VCaP (cell line): ENCODE measurements at regions not wholly inside any gene's neighbourhood (a gene's known extent, or its start where the extent isn't known, plus 50 kb on each side); places are given as distances from the start of the nearest gene placed in this dataset.
"Not testable (repeated sequence)": the region's sequence is repeated elsewhere in the genome, so short reads cannot be mapped to it uniquely, and the experiment has no call there.

Experiments used
- H3K27ac ChIP-seq: fragments of 450-650 bp; 2 replicates; pipeline ENCODE4 v1.5.1; 2017
- CTCF ChIP-seq: fragments of 450-650 bp; conservative IDR thresholded peaks from 2 replicates; pipeline ENCODE4 v1.5.1; 2017; ENCODE audit warnings: mild to moderate bottlenecking, moderate library complexity

DNA sequence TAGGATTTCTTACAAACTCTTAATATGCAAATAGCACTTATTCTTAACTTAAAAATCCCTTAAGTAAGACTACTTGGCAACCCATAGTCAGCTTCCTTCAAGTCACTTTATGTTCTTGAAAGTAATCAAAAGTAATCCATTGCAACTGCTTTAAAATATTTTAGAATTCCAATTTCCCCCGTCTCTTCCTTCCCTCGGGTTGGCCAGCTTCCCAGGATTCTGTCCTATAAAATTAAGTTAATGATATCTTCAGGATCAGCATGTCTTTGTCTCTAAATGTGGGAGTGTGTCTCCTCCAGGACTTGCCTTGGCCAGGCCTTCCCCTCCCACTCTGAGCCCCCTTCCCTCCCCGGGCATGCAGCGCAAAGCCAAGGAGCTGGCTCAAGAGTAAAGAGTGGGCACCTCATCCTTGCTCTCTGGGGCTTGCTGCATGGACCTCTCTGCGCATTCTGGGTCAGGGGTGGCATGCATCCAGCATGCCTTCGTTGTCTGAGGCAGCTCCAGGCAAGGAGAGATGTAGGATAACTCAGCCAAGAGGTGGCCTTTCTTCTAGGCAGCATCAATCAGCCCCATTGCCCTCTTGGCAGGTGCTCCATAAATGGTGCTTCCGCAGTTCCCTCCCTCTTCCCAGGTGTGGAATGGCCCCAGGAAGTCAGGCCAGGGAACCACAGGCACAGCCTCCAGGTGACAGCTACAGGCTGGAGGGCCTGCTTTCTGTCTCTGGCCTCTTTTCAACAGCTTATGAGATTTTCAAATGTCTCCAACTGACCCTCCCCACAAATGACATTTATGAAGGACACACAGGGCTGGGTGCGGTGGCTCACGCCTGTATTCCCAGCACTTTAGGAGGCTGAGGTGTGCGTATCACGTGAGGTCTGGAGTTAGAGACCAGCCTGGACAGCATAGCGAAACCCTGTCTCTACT, 108.7 kb upstream of the ALDH1A3 start:
- H3K27ac ChIP-seq, result peak overlapping the region; percentile 71
- TF ChIP-seq CTCF, result no peak

DNA sequence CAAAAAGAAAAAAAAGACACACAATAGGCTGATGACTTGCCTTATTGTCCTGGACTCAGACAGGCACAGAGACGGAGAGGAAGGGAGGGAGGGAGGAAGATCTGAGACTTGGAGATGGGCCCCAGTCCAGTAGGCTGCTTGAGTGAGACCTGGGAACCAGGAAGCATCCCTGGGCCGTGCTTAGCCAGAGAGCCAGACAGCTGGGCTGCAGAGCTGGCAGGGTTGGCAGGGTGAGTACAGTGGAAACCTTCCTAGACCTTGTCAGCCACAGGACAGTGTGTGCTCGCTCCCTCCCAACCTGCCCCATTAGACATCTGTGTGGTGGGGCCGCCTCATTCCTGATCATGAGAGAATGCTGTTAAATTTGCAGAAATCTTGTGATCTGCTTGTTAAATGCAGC, 107.9 kb upstream of the ALDH1A3 start:
- TF ChIP-seq CTCF, result no peak
- peak overlapping the region; percentile 71 for H3K27ac ChIP-seq

- H3K27ac ChIP-seq, result peak overlapping the region; percentile 71
- no peak for TF ChIP-seq CTCF
Measured at GRCh38 chr15:100772478-100772877, 107.2 kb upstream of the ALDH1A3 start.

DNA sequence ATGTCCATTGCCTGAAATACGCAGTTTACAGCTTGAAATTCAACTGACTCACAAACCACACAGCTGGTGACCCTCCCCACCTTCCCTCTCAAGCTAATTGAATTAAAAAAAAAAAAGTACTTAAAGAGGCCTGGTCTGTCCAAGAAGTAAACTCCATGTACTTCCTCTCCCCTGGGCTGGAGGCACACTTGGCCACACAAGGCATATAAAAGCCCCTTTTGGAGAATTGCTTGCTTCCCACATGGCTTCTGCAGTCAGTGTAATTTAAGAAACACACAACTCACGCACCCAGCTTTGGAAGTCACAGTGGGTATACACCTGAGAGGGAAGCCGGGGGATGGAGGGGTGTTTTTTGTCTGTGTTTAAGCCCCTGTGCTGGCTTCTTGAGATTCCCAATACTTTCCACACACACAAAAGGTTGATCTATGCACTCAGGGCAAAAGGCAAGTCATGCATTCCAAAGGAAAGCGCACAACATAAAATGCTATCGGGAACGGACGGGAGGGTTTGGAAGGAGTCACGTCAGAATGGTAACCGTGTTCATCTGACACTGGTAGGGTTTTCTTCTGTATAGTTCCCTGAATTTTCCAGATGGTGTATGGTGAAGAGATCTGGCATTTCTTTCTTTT, 106.6 kb upstream of the ALDH1A3 start:
- peak overlapping the region; percentile 71 for H3K27ac ChIP-seq
- TF ChIP-seq CTCF, result no peak

DNA sequence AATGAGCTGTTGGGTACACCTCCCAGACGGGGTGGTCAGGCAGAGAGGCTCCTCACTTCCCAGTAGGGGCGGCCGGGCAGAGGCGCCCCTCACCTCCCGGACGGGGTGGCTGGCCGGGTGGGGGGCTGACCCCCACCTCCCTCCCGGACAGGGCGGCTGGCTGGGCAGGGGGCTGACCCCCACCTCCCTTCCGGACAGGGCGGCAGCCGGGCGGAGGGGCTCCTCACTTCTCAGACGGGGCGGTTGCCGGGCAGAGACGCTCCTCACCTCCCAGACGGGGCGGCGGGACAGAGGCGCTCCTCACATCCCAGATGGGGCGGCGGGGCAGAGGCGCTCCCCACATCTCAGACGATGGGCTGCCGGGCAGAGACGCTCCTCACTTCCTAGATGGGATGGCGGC, 105.6 kb upstream of the ALDH1A3 start:
- not testable (repeated sequence) for H3K27ac ChIP-seq

GRCh38 chr15:100775581-100776185, 103.9 kb upstream of the ALDH1A3 start:
- no peak overlapping the region for H3K27ac ChIP-seq
- TF ChIP-seq CTCF, result no peak

GRCh38 chr15:100777821-100778220, 101.8 kb upstream of the ALDH1A3 start:
- TF ChIP-seq CTCF, result no peak
- no peak overlapping the region for H3K27ac ChIP-seq
